22Rv1 (cell line): ENCODE measurements at regions not wholly inside any gene's neighbourhood (a gene's known extent, or its start where the extent isn't known, plus 50 kb on each side); places are given as distances from the start of the nearest gene placed in this dataset.

Source experiments
- CTCF ChIP-seq: fragments of 450-650 bp; IDR thresholded peaks from 2 replicates; pipeline ENCODE4 v1.5.1; 2017; ENCODE audit warnings: mild to moderate bottlenecking
- ZFX ChIP-seq: fragments of 450-650 bp; IDR thresholded peaks from 2 replicates; pipeline ENCODE4 v1.6.1; 2017; ENCODE audit warnings: antibody characterized with exemption, borderline replicate concordance

DNA sequence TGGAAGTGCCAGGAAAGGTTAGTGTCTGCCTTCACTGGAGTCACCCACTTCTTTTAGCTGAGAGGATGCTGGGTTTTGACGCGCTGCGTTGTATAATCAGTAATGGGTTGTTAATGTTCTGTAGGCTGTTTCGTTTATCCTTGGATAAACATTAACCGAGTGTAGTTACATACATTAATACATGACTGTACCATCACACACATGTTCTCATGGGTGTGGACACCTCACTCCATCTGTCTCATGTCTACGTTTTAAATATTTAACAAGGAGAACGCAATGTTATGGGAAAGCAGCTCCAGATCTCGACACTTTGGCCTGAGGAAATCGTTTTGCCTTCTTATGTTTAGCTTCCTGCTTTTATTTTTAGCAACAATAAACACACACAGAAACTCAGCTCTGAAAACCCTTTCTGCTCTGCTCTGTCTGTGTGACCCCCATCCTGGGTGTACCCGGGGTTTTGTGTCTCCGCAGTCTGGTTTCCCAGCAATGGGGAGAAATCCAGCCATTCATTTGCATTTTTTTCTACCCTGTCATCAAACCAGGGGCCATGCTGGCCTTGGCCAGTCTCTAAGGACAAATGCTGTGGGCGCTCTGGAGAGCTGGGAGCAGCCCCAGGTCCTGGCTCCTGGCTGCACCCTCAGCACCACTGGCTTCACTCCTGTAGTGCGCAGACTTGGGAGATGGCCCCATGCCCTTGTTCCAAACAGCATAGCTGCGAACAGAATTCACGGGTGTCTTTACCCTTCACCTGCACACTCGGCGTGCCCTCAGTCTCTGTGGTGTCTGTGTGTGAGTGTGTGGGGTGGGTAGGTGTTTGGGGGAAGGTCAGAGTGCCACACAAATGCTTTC is 110.8 kb downstream of the ERMARD start:
- no peak for TF ChIP-seq CTCF
- no peak for TF ChIP-seq ZFX
